ENCODE measurements at regions not wholly inside any gene's neighbourhood (a gene's known extent, or its start where the extent isn't known, plus 50 kb on each side); places are given as distances from the start of the nearest gene placed in this dataset.

- no peak for TF ChIP-seq CTCF (IDR thresholded peaks at IDR 0.05)
- no peak for TF ChIP-seq POLR2A (IDR thresholded peaks at IDR 0.05)
Observed at GRCh38 chr1:23632479-23633160, 59.0 kb upstream of the RPL11 start.

All from breast epithelium (tissue), 3 donors.